ENCODE measurements at regions not wholly inside any gene's neighbourhood (a gene's known extent, or its start where the extent isn't known, plus 50 kb on each side); places are given as distances from the start of the nearest gene placed in this dataset.
A peak's percentile ranks its signal among the peaks of the same experiment; 100 is the strongest.

DNA sequence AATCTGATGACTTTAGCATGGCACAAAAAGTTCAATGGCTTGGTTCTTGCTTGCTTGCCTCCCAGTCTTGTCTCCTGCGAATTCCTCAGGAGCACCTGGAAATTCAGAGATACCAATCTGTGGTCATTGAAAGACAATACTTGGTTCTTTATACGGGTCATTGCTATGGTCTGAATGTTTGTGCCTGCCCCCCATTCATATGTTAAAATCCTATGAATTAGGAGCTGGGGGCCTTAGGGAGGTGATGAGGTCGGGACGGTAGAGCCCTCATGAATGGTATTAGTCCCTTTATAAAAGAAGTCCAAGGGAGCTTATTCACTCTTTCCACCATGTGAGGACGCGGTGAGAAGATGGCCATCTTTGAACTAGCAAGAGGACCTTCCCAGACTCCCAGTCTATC lies 721.8 kb downstream of the UTRN start:
- H3K27ac ChIP-seq (ENCODE audit: low read depth, low read length) = no peak overlapping the region
- H3K79me2 ChIP-seq (ENCODE audit: control insufficient read depth, insufficient read depth, low read length, unreplicated experiment) = no peaks in the 10 kb centered on the region
- no peaks in the 10 kb centered on the region for H3K36me3 ChIP-seq (ENCODE audit: insufficient read depth, low read length)
- H3K4me3 ChIP-seq (ENCODE audit: low read depth, low read length) = no peak overlapping the region
- no peaks in the 10 kb centered on the region; the same call in 1 of the 2 replicates for H3K27me3 ChIP-seq (ENCODE audit: insufficient read depth, low read length)
- H3K4me1 ChIP-seq (ENCODE audit: control insufficient read depth, insufficient read depth, low read length, unreplicated experiment) = no peaks in the 10 kb centered on the region
- no peak overlapping the region for H2AFZ ChIP-seq (ENCODE audit: low read length, unreplicated experiment)

- no peaks in the 10 kb centered on the region for H3K36me3 ChIP-seq (ENCODE audit: insufficient read depth, low read length)
- H3K79me2 ChIP-seq (ENCODE audit: control insufficient read depth, insufficient read depth, low read length, unreplicated experiment) = no peaks in the 10 kb centered on the region
- no peaks in the 10 kb centered on the region for H3K4me1 ChIP-seq (ENCODE audit: control insufficient read depth, insufficient read depth, low read length, unreplicated experiment)
- no peak overlapping the region for H3K4me3 ChIP-seq (ENCODE audit: low read depth, low read length)
- no peak overlapping the region for H3K27ac ChIP-seq (ENCODE audit: low read depth, low read length)
- H2AFZ ChIP-seq (ENCODE audit: low read length, unreplicated experiment) = no peak overlapping the region
- no peaks in the 10 kb centered on the region; the same call in 1 of the 2 replicates for H3K27me3 ChIP-seq (ENCODE audit: insufficient read depth, low read length)
Measured at GRCh38 chr6:145008715-145009114, 723.6 kb downstream of the UTRN start.

DNA sequence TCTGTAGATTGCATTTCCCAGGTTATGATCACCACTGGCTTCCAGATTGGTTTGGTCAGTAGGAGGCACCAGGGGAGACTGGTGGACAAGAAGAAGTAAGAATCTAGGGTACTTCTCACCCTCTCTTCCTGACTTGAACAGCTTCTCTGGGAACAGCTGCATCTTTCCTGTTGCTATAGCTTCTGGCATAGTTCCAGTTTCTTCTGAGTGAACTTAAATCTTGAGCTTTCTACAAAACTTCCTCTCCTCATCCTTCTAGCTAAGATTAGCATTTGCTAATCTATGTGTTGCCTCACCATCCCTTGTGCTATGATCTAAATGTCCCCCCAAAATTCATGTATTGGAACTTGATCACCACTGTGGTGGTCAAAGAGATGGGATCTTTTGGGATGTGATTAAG lies 724.6 kb downstream of the UTRN start:
- no peak overlapping the region for H2AFZ ChIP-seq (ENCODE audit: low read length, unreplicated experiment)
- no peak overlapping the region for H3K4me3 ChIP-seq (ENCODE audit: low read depth, low read length)
- no peaks in the 10 kb centered on the region for H3K4me1 ChIP-seq (ENCODE audit: control insufficient read depth, insufficient read depth, low read length, unreplicated experiment)
- H3K79me2 ChIP-seq (ENCODE audit: control insufficient read depth, insufficient read depth, low read length, unreplicated experiment) = no peaks in the 10 kb centered on the region
- H3K27ac ChIP-seq (ENCODE audit: low read depth, low read length) = no peak overlapping the region
- H3K27me3 ChIP-seq (ENCODE audit: insufficient read depth, low read length) = no peaks in the 10 kb centered on the region; the same call in 1 of the 2 replicates
- H3K36me3 ChIP-seq (ENCODE audit: insufficient read depth, low read length) = no peaks in the 10 kb centered on the region

GRCh38 chr6:145012039-145012662 lies 723.2 kb downstream of the EPM2A start:
- Histone ChIP-seq H3K79me2 (ENCODE audit: control insufficient read depth, insufficient read depth, low read length, unreplicated experiment) (no peaks in the 10 kb centered on the region), H3K4me3 (ENCODE audit: low read depth, low read length) (no peak overlapping the region), H3K27me3 (ENCODE audit: insufficient read depth, low read length) (no peaks in the 10 kb centered on the region), H3K27ac (ENCODE audit: low read depth, low read length) (no peak overlapping the region), H2AFZ (ENCODE audit: low read length, unreplicated experiment) (no peak overlapping the region), H3K4me1 (ENCODE audit: control insufficient read depth, insufficient read depth, low read length, unreplicated experiment) (peaks cover 16% of the 10 kb centered on the region), H3K36me3 (ENCODE audit: insufficient read depth, low read length) (no peaks in the 10 kb centered on the region)

- Histone ChIP-seq H3K36me3 (ENCODE audit: insufficient read depth, low read length) (no peaks in the 10 kb centered on the region), H3K4me3 (ENCODE audit: low read depth, low read length) (no peak overlapping the region), H2AFZ (ENCODE audit: low read length, unreplicated experiment) (peak overlapping the region; percentile 26), H3K27ac (ENCODE audit: low read depth, low read length) (peak overlapping the region; percentile 42), H3K4me1 (ENCODE audit: control insufficient read depth, insufficient read depth, low read length, unreplicated experiment) (peaks cover 23% of the 10 kb centered on the region), H3K79me2 (ENCODE audit: control insufficient read depth, insufficient read depth, low read length, unreplicated experiment) (no peaks in the 10 kb centered on the region), H3K27me3 (ENCODE audit: insufficient read depth, low read length) (no peaks in the 10 kb centered on the region)
Measured at GRCh38 chr6:145015739-145016558, 719.4 kb downstream of the EPM2A start.

- H2AFZ ChIP-seq (ENCODE audit: low read length, unreplicated experiment) = no peak overlapping the region
- H3K79me2 ChIP-seq (ENCODE audit: control insufficient read depth, insufficient read depth, low read length, unreplicated experiment) = no peaks in the 10 kb centered on the region
- no peak overlapping the region for H3K4me3 ChIP-seq (ENCODE audit: low read depth, low read length)
- H3K27ac ChIP-seq (ENCODE audit: low read depth, low read length) = no peak overlapping the region
- no peaks in the 10 kb centered on the region for H3K27me3 ChIP-seq (ENCODE audit: insufficient read depth, low read length)
- H3K4me1 ChIP-seq (ENCODE audit: control insufficient read depth, insufficient read depth, low read length, unreplicated experiment) = peaks cover 23% of the 10 kb centered on the region
- no peaks in the 10 kb centered on the region for H3K36me3 ChIP-seq (ENCODE audit: insufficient read depth, low read length)
Measured at GRCh38 chr6:145017051-145017450, 718.3 kb downstream of the EPM2A start.

DNA sequence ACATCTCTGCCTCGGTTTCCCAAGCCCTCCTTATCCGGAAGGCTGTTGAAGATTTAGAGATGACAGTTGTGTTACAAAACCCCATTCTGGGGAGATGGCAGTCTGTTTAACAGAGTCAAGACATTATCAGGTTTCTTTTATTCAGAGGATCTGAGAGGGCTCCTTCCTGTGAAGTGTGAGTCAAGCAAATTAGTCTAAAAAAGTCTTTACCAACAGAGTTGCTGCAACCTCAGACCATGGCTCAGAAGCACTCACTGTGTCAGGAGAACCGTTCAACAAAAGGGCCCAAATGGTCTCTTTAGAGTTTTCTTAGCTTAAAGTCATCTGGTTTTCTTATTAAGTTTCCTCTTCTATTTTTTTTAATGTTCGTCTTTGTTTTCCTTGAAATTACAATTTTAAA lies 717.8 kb downstream of the EPM2A start:
- Histone ChIP-seq H3K4me1 (ENCODE audit: control insufficient read depth, insufficient read depth, low read length, unreplicated experiment) (peaks cover 23% of the 10 kb centered on the region), H3K4me3 (ENCODE audit: low read depth, low read length) (no peak overlapping the region), H3K27me3 (ENCODE audit: insufficient read depth, low read length) (no peaks in the 10 kb centered on the region), H3K36me3 (ENCODE audit: insufficient read depth, low read length) (no peaks in the 10 kb centered on the region), H2AFZ (ENCODE audit: low read length, unreplicated experiment) (no peak overlapping the region), H3K79me2 (ENCODE audit: control insufficient read depth, insufficient read depth, low read length, unreplicated experiment) (no peaks in the 10 kb centered on the region), H3K27ac (ENCODE audit: low read depth, low read length) (no peak overlapping the region)

- Histone ChIP-seq H2AFZ (ENCODE audit: low read length, unreplicated experiment) (no peak overlapping the region), H3K4me3 (ENCODE audit: low read depth, low read length) (no peak overlapping the region), H3K27ac (ENCODE audit: low read depth, low read length) (no peak overlapping the region), H3K79me2 (ENCODE audit: control insufficient read depth, insufficient read depth, low read length, unreplicated experiment) (no peaks in the 10 kb centered on the region), H3K27me3 (ENCODE audit: insufficient read depth, low read length) (no peaks in the 10 kb centered on the region), H3K36me3 (ENCODE audit: insufficient read depth, low read length) (no peaks in the 10 kb centered on the region), H3K4me1 (ENCODE audit: control insufficient read depth, insufficient read depth, low read length, unreplicated experiment) (peaks cover 23% of the 10 kb centered on the region)
Measured at GRCh38 chr6:145018027-145018426, 717.3 kb downstream of the EPM2A start.

GRCh38 chr6:145020114-145020513 lies 715.2 kb downstream of the EPM2A start:
- Histone ChIP-seq H3K4me1 (ENCODE audit: control insufficient read depth, insufficient read depth, low read length, unreplicated experiment) (peaks cover 19% of the 10 kb centered on the region), H3K27ac (ENCODE audit: low read depth, low read length) (no peak overlapping the region), H3K36me3 (ENCODE audit: insufficient read depth, low read length) (no peaks in the 10 kb centered on the region), H3K4me3 (ENCODE audit: low read depth, low read length) (no peak overlapping the region), H2AFZ (ENCODE audit: low read length, unreplicated experiment) (no peak overlapping the region), H3K79me2 (ENCODE audit: control insufficient read depth, insufficient read depth, low read length, unreplicated experiment) (no peaks in the 10 kb centered on the region), H3K27me3 (ENCODE audit: insufficient read depth, low read length) (no peaks in the 10 kb centered on the region)

GRCh38 chr6:145020543-145020942 lies 714.8 kb downstream of the EPM2A start:
- Histone ChIP-seq H3K27ac (ENCODE audit: low read depth, low read length) (no peak overlapping the region), H3K27me3 (ENCODE audit: insufficient read depth, low read length) (no peaks in the 10 kb centered on the region), H3K4me1 (ENCODE audit: control insufficient read depth, insufficient read depth, low read length, unreplicated experiment) (peaks cover 15% of the 10 kb centered on the region), H3K4me3 (ENCODE audit: low read depth, low read length) (no peak overlapping the region), H3K79me2 (ENCODE audit: control insufficient read depth, insufficient read depth, low read length, unreplicated experiment) (no peaks in the 10 kb centered on the region), H3K36me3 (ENCODE audit: insufficient read depth, low read length) (no peaks in the 10 kb centered on the region), H2AFZ (ENCODE audit: low read length, unreplicated experiment) (no peak overlapping the region)

Data from ACC112 (cell line).